Mesenchymal stem cell (in vitro differentiated cells and primary cell): ENCODE measurements at regions not wholly inside any gene's neighbourhood (a gene's known extent, or its start where the extent isn't known, plus 50 kb on each side); places are given as distances from the start of the nearest gene placed in this dataset.

ENCODE experiments used
- DNase-seq: peaks from one replicate; pipeline ENCODE4 v3.0.0-alpha.2; 2013
- H2AFZ ChIP-seq: one replicate; pipeline ENCODE4 v1.6.1; 2013; ENCODE audit warnings: low read depth, mild to moderate bottlenecking, control low read depth, inconsistent platforms, low read length, moderate library complexity
- H2AK5ac ChIP-seq: 2 replicates; pipeline ENCODE4 v1.6.1; 2013; ENCODE audit warnings: low read length, moderate library complexity, mild to moderate bottlenecking, inconsistent platforms; ENCODE audit not compliant: severe bottlenecking
- H2BK120ac ChIP-seq: one replicate; pipeline ENCODE4 v1.6.1; 2013; ENCODE audit warnings: low read depth, mild to moderate bottlenecking, inconsistent platforms, low read length, moderate library complexity
- H2BK12ac ChIP-seq, 2 experiments: one replicate each; pipeline ENCODE4 v1.6.1; 2013; ENCODE audit warnings: inconsistent platforms in 2 of 2, low read length in 2 of 2, mild to moderate bottlenecking in 2 of 2, moderate library complexity in 2 of 2, control low read depth in 1 of 2
- H2BK15ac ChIP-seq: one replicate; pipeline ENCODE4 v1.6.1; 2013; ENCODE audit warnings: mild to moderate bottlenecking, low read depth, inconsistent platforms; ENCODE audit not compliant: poor library complexity, severe bottlenecking
- H2BK5ac ChIP-seq: 2 replicates; pipeline ENCODE4 v1.6.1; 2013; ENCODE audit warnings: low read depth, mild to moderate bottlenecking, low read length, control low read depth, inconsistent platforms; ENCODE audit not compliant: poor library complexity, severe bottlenecking
- H3K14ac ChIP-seq, 2 experiments: one replicate each; pipeline ENCODE4 v1.6.1; 2013; ENCODE audit warnings: inconsistent platforms in 2 of 2, low read length in 2 of 2, control low read depth in 1 of 2, mild to moderate bottlenecking in 1 of 2, moderate library complexity in 1 of 2
- H3K18ac ChIP-seq, 2 experiments: one replicate each; pipeline ENCODE4 v1.6.1; 2013; ENCODE audit warnings: inconsistent platforms in 2 of 2, low read length in 2 of 2, control low read depth in 1 of 2, low read depth in 1 of 2, mild to moderate bottlenecking in 1 of 2
- H3K23ac ChIP-seq, 2 experiments: one replicate each; pipeline ENCODE4 v1.6.1; 2013; ENCODE audit warnings: inconsistent platforms in 2 of 2, low read length in 2 of 2, mild to moderate bottlenecking in 2 of 2, moderate library complexity in 2 of 2, control low read depth in 1 of 2
- H3K27ac ChIP-seq: 2 replicates; pipeline ENCODE4 v1.5.1; 2013; ENCODE audit warnings: mild to moderate bottlenecking, moderate library complexity, low read length, control low read depth, inconsistent platforms; ENCODE audit not compliant: poor library complexity, severe bottlenecking
- H3K27me3 ChIP-seq, 2 experiments: 2 replicates each; pipeline versions ENCODE4 v1.6.1 to v1.7.0; 2013; ENCODE audit warnings: low read length in 2 of 2, mild to moderate bottlenecking in 2 of 2, moderate library complexity in 2 of 2, control low read depth in 1 of 2, inconsistent platforms in 1 of 2; ENCODE audit not compliant: control insufficient read depth in 1 of 2, insufficient read depth in 1 of 2
- H3K36me3 ChIP-seq, 2 experiments: 2 replicates each; pipeline versions ENCODE4 v1.6.1 to v1.7.0; 2013; ENCODE audit warnings: low read length in 2 of 2, control low read depth in 1 of 2, inconsistent platforms in 1 of 2, low read depth in 1 of 2, mild to moderate bottlenecking in 1 of 2; ENCODE audit not compliant: insufficient read depth in 2 of 2, control insufficient read depth in 1 of 2
- H3K4ac ChIP-seq, 2 experiments: one replicate each; pipeline ENCODE4 v1.6.1; 2013; ENCODE audit warnings: inconsistent platforms in 2 of 2, low read length in 2 of 2, mild to moderate bottlenecking in 2 of 2, moderate library complexity in 2 of 2, control low read depth in 1 of 2, low read depth in 1 of 2
- H3K4me1 ChIP-seq: 2 replicates; pipeline ENCODE4 v1.6.1; 2013; ENCODE audit warnings: low read depth, low read length, control low read depth; ENCODE audit not compliant: control insufficient read depth, insufficient read depth
- H3K4me2 ChIP-seq: 2 replicates; pipeline ENCODE4 v1.6.1; 2013; ENCODE audit warnings: low read length, mild to moderate bottlenecking, inconsistent platforms; ENCODE audit not compliant: poor library complexity, severe bottlenecking
- H3K4me3 ChIP-seq, 2 experiments: 2 replicates each; pipeline versions ENCODE4 v1.5.1 to v1.7.0; 2013; ENCODE audit warnings: low read length in 2 of 2, mild to moderate bottlenecking in 2 of 2, control low read depth in 1 of 2, low read depth in 1 of 2; ENCODE audit not compliant: insufficient read depth in 1 of 2
- H3K79me1 ChIP-seq: replicated peaks from 2 replicates; pipeline ENCODE4 v1.6.1; 2013; ENCODE audit warnings: mild to moderate bottlenecking, control low read depth, low read length, inconsistent platforms; ENCODE audit not compliant: poor library complexity, severe bottlenecking
- H3K9ac ChIP-seq: 2 replicates; pipeline ENCODE4 v1.7.0; 2013; ENCODE audit warnings: mild to moderate bottlenecking, low read length, moderate library complexity
- H3K9me3 ChIP-seq: 2 replicates; pipeline ENCODE4 v1.7.0; 2013; ENCODE audit warnings: mild to moderate bottlenecking, low read length; ENCODE audit not compliant: control insufficient read depth
- H4K8ac ChIP-seq: one replicate; pipeline ENCODE4 v1.6.1; 2013; ENCODE audit warnings: inconsistent platforms, mild to moderate bottlenecking, low read length, moderate library complexity
- H4K91ac ChIP-seq: one replicate; pipeline ENCODE4 v1.6.1; 2013; ENCODE audit warnings: mild to moderate bottlenecking, low read length, inconsistent platforms
- WGBS: methylation state at CpG from one replicate; pipeline ENCODE4 v1.1.7; 2013; ENCODE audit warnings: mixed read lengths; 5-methylcytosine and 5-hydroxymethylcytosine counted together

GRCh38 chr10:61847640-61848039 is 53.9 kb upstream of the ARID5B start:
- Histone ChIP-seq H2BK5ac (no peak overlapping the region), H3K4me1 (peaks cover 7% of the 10 kb centered on the region), H3K27ac (no peak overlapping the region), H2AFZ (no peak overlapping the region), H3K9me3 (no peaks in the 10 kb centered on the region), H3K9ac (no peak overlapping the region), H4K91ac (no peak overlapping the region), H2BK15ac (no peak overlapping the region), H3K4ac (no peak overlapping the region), H3K4me2 (no peak overlapping the region), H3K27me3 (no peaks in the 10 kb centered on the region), H3K36me3 (no peaks in the 10 kb centered on the region), H2AK5ac (no peak overlapping the region), H3K14ac (no peak overlapping the region), H2BK12ac (no peak overlapping the region), H3K4me3 (no peak overlapping the region), H3K23ac (no peak overlapping the region), H3K79me1 (no peaks in the 10 kb centered on the region), H4K8ac (no peak overlapping the region), H3K18ac (no peak overlapping the region), H2BK120ac (no peak overlapping the region)
- WGBS = 100% methylated on average over 1 of the region's 2 CpGs
- no peak for DNase-seq

GRCh38 chr10:61850376-61850775 is 51.1 kb upstream of the ARID5B start:
- no peaks in the 10 kb centered on the region for H3K27me3 ChIP-seq
- no peak overlapping the region for H3K23ac ChIP-seq
- H3K4me1 ChIP-seq = peaks cover 5% of the 10 kb centered on the region
- DNase-seq = no peak
- H3K9me3 ChIP-seq = no peaks in the 10 kb centered on the region
- no peak overlapping the region for H3K27ac ChIP-seq
- no peak overlapping the region for H3K4me3 ChIP-seq
- H4K8ac ChIP-seq = no peak overlapping the region
- no peak overlapping the region for H2AFZ ChIP-seq
- H3K9ac ChIP-seq = no peak overlapping the region
- no peak overlapping the region for H2BK120ac ChIP-seq
- H3K4me2 ChIP-seq = no peak overlapping the region
- H2BK12ac ChIP-seq = no peak overlapping the region
- no peaks in the 10 kb centered on the region for H3K79me1 ChIP-seq
- H3K18ac ChIP-seq = no peak overlapping the region
- no peak overlapping the region for H2BK5ac ChIP-seq
- no peak overlapping the region for H3K4ac ChIP-seq
- H2AK5ac ChIP-seq = no peak overlapping the region
- H3K14ac ChIP-seq = no peak overlapping the region
- H4K91ac ChIP-seq = no peak overlapping the region
- no peak overlapping the region for H2BK15ac ChIP-seq
- no peaks in the 10 kb centered on the region for H3K36me3 ChIP-seq
